ENCODE measurements at regions not wholly inside any gene's neighbourhood (a gene's known extent, or its start where the extent isn't known, plus 50 kb on each side); places are given as distances from the start of the nearest gene placed in this dataset.

DNA sequence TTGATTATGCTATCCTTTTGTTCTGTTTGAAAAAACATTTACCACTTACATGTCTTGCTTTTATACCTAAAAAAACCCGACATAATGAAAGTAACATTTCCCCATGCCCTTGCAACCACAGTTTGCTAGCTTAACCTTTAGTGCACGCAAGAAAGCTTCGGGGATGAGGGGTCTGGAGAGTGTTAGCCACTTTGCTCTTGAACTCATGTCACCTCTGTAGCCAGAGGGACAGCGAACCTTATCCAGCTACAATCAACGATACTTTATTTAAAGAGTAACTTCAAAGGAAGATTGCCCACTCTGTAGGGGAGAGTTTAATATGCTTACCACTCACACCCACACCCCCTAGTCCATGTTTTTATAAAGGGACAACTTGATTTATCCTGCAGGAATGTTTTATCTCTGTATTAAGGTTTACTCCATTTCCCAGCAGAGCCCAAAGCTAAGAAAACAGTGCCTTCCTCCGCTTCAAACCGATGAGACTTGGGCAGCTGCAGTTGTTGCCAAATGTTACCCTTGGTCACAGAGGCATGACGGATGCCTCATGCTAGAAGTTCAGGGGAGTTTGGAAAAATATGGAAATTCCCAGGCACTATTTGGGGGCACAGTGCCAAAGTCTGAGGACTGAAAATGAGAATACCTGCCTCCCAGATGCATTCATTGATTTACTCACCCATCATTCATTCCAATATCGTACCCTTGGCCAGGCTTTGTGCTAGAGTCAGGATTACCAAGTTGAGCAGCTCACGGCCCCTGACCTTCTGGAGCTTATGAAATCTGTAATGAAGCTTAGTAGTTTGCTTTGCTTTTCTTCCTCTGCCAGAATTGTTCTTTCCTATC is 61.4 kb upstream of the VCAM1 start:
- TF ChIP-seq, protein P1, sequence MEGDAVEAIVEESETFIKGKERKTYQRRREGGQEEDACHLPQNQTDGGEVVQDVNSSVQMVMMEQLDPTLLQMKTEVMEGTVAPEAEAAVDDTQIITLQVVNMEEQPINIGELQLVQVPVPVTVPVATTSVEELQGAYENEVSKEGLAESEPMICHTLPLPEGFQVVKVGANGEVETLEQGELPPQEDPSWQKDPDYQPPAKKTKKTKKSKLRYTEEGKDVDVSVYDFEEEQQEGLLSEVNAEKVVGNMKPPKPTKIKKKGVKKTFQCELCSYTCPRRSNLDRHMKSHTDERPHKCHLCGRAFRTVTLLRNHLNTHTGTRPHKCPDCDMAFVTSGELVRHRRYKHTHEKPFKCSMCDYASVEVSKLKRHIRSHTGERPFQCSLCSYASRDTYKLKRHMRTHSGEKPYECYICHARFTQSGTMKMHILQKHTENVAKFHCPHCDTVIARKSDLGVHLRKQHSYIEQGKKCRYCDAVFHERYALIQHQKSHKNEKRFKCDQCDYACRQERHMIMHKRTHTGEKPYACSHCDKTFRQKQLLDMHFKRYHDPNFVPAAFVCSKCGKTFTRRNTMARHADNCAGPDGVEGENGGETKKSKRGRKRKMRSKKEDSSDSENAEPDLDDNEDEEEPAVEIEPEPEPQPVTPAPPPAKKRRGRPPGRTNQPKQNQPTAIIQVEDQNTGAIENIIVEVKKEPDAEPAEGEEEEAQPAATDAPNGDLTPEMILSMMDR (IDR thresholded peaks at IDR 0.05) = no peak
- no peak for TF ChIP-seq POLR2A (IDR thresholded peaks at IDR 0.05)

All from lower leg skin (tissue), 3 donors.